ENCODE measurements at regions not wholly inside any gene's neighbourhood (a gene's known extent, or its start where the extent isn't known, plus 50 kb on each side); places are given as distances from the start of the nearest gene placed in this dataset.

DNA sequence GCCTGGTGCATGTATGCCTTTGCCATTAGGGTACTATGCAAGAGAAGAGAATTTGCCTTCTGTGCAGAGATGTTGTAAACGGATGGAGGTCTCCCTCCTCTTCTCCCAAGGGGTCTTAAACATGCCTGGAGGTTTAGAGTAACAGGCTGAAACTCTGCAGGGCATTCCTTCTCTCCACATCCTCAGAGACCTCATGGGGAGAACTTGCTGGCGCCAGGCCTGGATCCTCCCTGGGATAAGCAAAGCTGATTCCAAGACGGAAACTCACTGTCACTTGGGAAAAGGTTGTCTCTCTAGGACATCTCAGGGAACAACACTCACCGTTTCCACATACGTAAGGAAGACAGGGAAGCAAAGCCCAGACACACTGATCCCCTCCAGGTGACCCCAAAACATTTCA, 76.9 kb upstream of the GPM6B start:
- TF ChIP-seq, protein P1, sequence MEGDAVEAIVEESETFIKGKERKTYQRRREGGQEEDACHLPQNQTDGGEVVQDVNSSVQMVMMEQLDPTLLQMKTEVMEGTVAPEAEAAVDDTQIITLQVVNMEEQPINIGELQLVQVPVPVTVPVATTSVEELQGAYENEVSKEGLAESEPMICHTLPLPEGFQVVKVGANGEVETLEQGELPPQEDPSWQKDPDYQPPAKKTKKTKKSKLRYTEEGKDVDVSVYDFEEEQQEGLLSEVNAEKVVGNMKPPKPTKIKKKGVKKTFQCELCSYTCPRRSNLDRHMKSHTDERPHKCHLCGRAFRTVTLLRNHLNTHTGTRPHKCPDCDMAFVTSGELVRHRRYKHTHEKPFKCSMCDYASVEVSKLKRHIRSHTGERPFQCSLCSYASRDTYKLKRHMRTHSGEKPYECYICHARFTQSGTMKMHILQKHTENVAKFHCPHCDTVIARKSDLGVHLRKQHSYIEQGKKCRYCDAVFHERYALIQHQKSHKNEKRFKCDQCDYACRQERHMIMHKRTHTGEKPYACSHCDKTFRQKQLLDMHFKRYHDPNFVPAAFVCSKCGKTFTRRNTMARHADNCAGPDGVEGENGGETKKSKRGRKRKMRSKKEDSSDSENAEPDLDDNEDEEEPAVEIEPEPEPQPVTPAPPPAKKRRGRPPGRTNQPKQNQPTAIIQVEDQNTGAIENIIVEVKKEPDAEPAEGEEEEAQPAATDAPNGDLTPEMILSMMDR (IDR thresholded peaks at IDR 0.05), result no peak
- Mint-ChIP-seq H3K27ac (no peak overlapping the region), H3K4me1 (peaks cover 7% of the 10 kb centered on the region), H3K4me3 (no peak overlapping the region), H3K36me3 (ENCODE audit: low read depth) (no peaks in the 10 kb centered on the region), H3K27me3 (no peaks in the 10 kb centered on the region), H3K9me3 (no peaks in the 10 kb centered on the region)
- ATAC-seq (ENCODE audit: low read depth), result no peak
- DNase-seq, result no peak
- intact Hi-C loops (cut with micrococcal nuclease), result no loop called here
- CTCF ChIA-PET, result no interaction called here
- POLR2A ChIA-PET, result no interaction called here

DNA sequence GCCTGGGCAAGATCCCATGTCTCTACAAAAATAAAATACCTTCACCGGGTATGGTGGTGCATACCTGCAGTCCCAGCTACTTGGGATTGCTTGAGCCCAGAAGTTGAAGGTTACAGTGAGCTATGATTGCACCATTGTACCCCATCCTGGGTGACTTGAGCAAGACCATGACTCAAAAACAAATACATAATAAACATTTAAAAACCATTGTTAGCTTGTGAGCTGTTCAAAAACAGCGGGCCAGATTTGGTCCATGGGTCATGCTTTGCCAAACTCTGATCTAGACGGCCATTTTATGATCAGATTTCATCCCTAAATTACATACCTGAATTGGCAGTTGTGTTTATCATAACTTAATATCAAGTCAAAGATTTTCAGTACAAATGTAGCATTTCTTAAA, 76.0 kb upstream of the GPM6B start:
- H3K27me3 Mint-ChIP-seq, result no peaks in the 10 kb centered on the region
- H3K27ac Mint-ChIP-seq, result no peak overlapping the region
- ChIA-PET CTCF (no interaction called here), POLR2A (no interaction called here)
- DNase-seq (no peak), ATAC-seq (ENCODE audit: low read depth) (no peak)
- H3K9me3 Mint-ChIP-seq, result no peaks in the 10 kb centered on the region
- TF ChIP-seq, protein P1 (IDR thresholded peaks at IDR 0.05), result no peak
- H3K4me1 Mint-ChIP-seq, result peaks cover 7% of the 10 kb centered on the region
- no peak overlapping the region for H3K4me3 Mint-ChIP-seq
- intact Hi-C loops (cut with micrococcal nuclease), result no loop called here
- no peaks in the 10 kb centered on the region for H3K36me3 Mint-ChIP-seq (ENCODE audit: low read depth)

DNA sequence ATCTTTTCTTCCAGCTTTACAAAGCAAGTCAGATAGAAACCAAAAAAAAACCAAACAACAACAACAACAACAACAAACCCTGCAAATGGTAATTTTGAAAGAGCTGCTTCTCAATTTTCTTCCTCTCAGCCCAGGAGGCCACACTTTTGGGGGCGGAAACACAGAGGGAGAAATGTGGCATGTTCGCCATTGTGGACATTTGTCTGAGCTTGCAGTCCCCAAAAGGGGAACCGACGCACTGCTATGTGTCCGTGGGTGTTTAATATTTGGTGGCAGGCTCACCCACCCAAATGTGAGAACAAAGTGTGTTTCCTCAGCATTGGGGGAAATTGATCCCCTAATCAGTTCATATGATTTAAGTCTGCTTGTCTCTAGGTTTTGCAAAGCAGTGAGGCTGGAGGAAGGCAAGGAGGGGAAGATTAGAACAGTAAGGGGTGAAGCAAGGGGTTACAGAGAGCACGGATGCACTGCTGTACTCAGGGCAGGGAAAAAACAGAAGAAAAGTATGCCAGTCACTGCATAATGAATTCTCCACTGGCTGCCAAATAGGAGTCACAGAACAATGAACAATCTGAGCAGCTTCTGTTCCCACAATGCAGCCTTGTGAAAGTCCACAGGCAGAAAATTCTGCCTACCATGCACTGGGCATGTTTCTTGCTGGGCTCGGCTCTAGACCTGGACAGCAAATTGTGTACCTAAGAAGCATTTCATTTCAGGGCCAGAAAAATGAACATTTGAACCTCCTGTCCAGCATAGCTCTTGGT, 74.7 kb upstream of the GPM6B start:
- H3K4me3 Mint-ChIP-seq, result no peak overlapping the region
- no peaks in the 10 kb centered on the region for H3K27me3 Mint-ChIP-seq
- intact Hi-C loops (cut with micrococcal nuclease), result no loop called here
- H3K9me3 Mint-ChIP-seq, result no peaks in the 10 kb centered on the region
- H3K4me1 Mint-ChIP-seq, result peaks cover 7% of the 10 kb centered on the region
- H3K36me3 Mint-ChIP-seq (ENCODE audit: low read depth), result no peaks in the 10 kb centered on the region
- POLR2A ChIA-PET, result no interaction called here
- H3K27ac Mint-ChIP-seq, result no peak overlapping the region
- DNase-seq (no peak), ATAC-seq (ENCODE audit: low read depth) (no peak)
- TF ChIP-seq, protein P1 (IDR thresholded peaks at IDR 0.05), result no peak
- CTCF ChIA-PET, result no interaction called here

DNA sequence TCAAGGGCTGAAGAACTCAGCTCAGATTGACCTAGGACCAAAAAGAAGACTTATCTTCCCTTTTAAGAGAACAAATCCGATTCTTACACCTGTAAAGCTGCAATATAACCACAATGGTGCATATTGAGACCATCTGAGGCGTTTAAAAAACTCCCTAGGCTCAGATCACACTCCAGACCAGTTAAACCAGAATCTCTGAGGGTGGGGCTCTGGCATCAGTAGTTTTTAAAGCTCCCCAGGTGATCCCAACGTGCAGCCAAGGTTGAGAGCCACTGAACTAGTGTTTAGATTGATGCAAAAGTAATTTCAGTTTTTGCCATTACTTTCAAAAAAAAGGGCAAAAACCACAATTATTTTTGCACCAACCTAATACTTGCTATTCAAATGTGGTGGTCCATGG, 73.9 kb upstream of the GPM6B start:
- H3K4me1 Mint-ChIP-seq, result peaks cover 7% of the 10 kb centered on the region
- H3K27ac Mint-ChIP-seq, result no peak overlapping the region
- DNase-seq, result no peak
- no peak overlapping the region for H3K4me3 Mint-ChIP-seq
- intact Hi-C loops (cut with micrococcal nuclease), result no loop called here
- ATAC-seq (ENCODE audit: low read depth), result no peak
- H3K36me3 Mint-ChIP-seq (ENCODE audit: low read depth), result no peaks in the 10 kb centered on the region
- POLR2A ChIA-PET, result no interaction called here
- H3K27me3 Mint-ChIP-seq, result no peaks in the 10 kb centered on the region
- CTCF ChIA-PET, result no interaction called here
- TF ChIP-seq, protein P1 (IDR thresholded peaks at IDR 0.05), result no peak
- no peaks in the 10 kb centered on the region for H3K9me3 Mint-ChIP-seq

DNA sequence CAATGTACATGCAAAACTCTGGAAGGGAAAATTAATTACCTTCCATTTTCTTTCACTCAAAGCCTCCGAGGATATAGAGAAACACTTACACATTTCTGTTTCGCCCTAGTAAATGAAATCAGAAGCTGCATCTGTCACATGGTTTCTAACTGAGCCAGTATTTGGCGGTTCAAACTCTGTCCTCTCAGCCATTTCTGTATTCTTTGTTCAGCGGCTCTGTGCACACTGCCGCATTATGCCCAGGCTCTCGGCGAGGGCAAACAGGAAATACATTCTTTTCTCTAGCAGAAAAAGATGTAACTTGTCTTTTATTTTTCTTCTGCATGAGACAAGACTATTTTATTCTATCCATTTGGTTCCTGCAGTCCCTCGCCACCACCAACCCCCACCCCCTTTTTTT, 71.4 kb upstream of the GPM6B start:
- DNase-seq (no peak), ATAC-seq (ENCODE audit: low read depth) (no peak)
- no peaks in the 10 kb centered on the region for H3K36me3 Mint-ChIP-seq (ENCODE audit: low read depth)
- TF ChIP-seq, protein P1 (IDR thresholded peaks at IDR 0.05), result no peak
- H3K27ac Mint-ChIP-seq, result no peak overlapping the region
- no peaks in the 10 kb centered on the region for H3K9me3 Mint-ChIP-seq
- H3K27me3 Mint-ChIP-seq, result no peaks in the 10 kb centered on the region
- intact Hi-C loops (cut with micrococcal nuclease), result no loop called here
- CTCF ChIA-PET, result no interaction called here
- POLR2A ChIA-PET, result no interaction called here
- no peak overlapping the region for H3K4me3 Mint-ChIP-seq
- H3K4me1 Mint-ChIP-seq, result peaks cover 7% of the 10 kb centered on the region

All from activated B cell treated with CpG ODN at 0.5 μM for 24 hours (primary cell).